ENCODE measurements at regions not wholly inside any gene's neighbourhood (a gene's known extent, or its start where the extent isn't known, plus 50 kb on each side); places are given as distances from the start of the nearest gene placed in this dataset.
"Not testable (repeated sequence)": the region's sequence is repeated elsewhere in the genome, so short reads cannot be mapped to it uniquely, and the experiment has no call there.

DNA sequence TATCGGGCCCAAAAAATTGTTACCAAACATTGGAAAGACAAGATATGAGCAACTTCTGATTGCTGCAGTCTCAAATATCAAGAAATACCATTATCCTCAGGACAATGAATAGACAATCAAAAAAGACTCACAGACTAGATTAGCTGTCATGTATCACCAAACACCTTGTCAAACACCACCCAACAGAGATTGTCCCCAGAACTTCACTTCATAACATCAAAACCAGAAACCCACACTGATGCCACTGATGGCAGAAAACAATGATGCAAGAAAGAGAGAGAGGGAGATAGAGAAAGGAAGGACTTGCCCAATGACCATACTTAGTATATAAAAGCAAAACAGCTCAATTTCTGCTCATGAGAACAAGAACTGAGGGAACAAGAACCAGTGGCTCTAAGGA, 56.0 kb upstream of the PPIAL4F start:
- not testable (repeated sequence) for H3K23ac ChIP-seq (ENCODE audit: low read depth, low read length, poor library complexity); H3K79me1 ChIP-seq (ENCODE audit: low read depth, low read length); H4K8ac ChIP-seq (ENCODE audit: low read depth, low read length); H2BK12ac ChIP-seq (ENCODE audit: low read length); H2BK5ac ChIP-seq (ENCODE audit: low read length); H2AFZ ChIP-seq (ENCODE audit: low read length); H3K4me3 ChIP-seq (ENCODE audit: low read length in 2 of 2); H2AK5ac ChIP-seq (ENCODE audit: low read depth, low read length); DNase-seq (ENCODE audit: low spot score); H3K4me1 ChIP-seq (ENCODE audit: control insufficient read depth in 2 of 2, insufficient read depth in 1 of 2, low read depth in 1 of 2, low read length in 2 of 2); H3K27ac ChIP-seq (replicated peaks; ENCODE audit: low read length); H3K4ac ChIP-seq (ENCODE audit: low read length); H3K18ac ChIP-seq (ENCODE audit: low read length); H3K36me3 ChIP-seq (replicated peaks in 1 of 2; ENCODE audit: control insufficient read depth in 2 of 2, insufficient read depth in 2 of 2, low read length in 2 of 2); H3K27me3 ChIP-seq (ENCODE audit: control insufficient read depth in 3 of 3, insufficient read depth in 3 of 3, low read depth in 1 of 3, low read length in 3 of 3); H2BK15ac ChIP-seq (ENCODE audit: low read length); H3K4me2 ChIP-seq (ENCODE audit: insufficient read depth, low read length, poor library complexity, severe bottlenecking); H3K14ac ChIP-seq (ENCODE audit: low read length); H2BK120ac ChIP-seq (ENCODE audit: low read depth, low read length); H3K9me3 ChIP-seq (replicated peaks in 1 of 2; ENCODE audit: control insufficient read depth in 2 of 2, insufficient read depth in 1 of 2, low read depth in 1 of 2, low read length in 2 of 2); H4K91ac ChIP-seq (ENCODE audit: low read depth, low read length, poor library complexity); H3K9ac ChIP-seq (ENCODE audit: low read depth, low read length, poor library complexity)
- WGBS, 2 donors (ENCODE audit: extremely low coverage in 2 of 2, insufficient read length in 2 of 2, insufficient replicate concordance in 1 of 2) = no CpG with 5 or more reads among the region's 1 CpG

DNA sequence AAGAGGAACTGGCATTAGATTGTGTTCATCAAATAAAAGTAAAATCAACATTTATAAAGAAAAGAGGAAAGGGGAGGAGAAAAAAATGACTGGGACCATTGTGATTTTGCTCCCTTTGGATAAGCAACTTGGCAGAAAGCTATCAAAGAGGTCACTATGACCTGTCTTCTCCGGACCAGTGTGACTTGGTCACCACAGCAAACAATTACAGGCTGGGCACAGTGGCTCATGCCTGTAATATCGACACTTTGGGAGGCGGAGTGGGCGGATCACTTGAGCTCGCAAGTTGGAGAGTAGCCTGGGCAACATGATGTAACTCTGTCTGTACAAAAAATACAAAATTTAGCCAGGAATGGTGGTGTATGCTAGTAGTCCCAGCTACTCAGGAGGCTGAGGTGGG, 55.5 kb upstream of the PPIAL4F start:
- no CpG with 5 or more reads among the region's 5 CpGs for WGBS, 2 donors (ENCODE audit: extremely low coverage in 2 of 2, insufficient read length in 2 of 2, insufficient replicate concordance in 1 of 2)
- H2AFZ ChIP-seq (ENCODE audit: low read length); H2BK5ac ChIP-seq (ENCODE audit: low read length); H2BK120ac ChIP-seq (ENCODE audit: low read depth, low read length); H4K91ac ChIP-seq (ENCODE audit: low read depth, low read length, poor library complexity); H2BK15ac ChIP-seq (ENCODE audit: low read length); H2BK12ac ChIP-seq (ENCODE audit: low read length); H3K9me3 ChIP-seq (replicated peaks in 1 of 2; ENCODE audit: control insufficient read depth in 2 of 2, insufficient read depth in 1 of 2, low read depth in 1 of 2, low read length in 2 of 2); H3K4ac ChIP-seq (ENCODE audit: low read length); H3K27ac ChIP-seq (replicated peaks; ENCODE audit: low read length); H4K8ac ChIP-seq (ENCODE audit: low read depth, low read length); H3K9ac ChIP-seq (ENCODE audit: low read depth, low read length, poor library complexity); H3K27me3 ChIP-seq (ENCODE audit: control insufficient read depth in 3 of 3, insufficient read depth in 3 of 3, low read depth in 1 of 3, low read length in 3 of 3); H3K79me1 ChIP-seq (ENCODE audit: low read depth, low read length); H2AK5ac ChIP-seq (ENCODE audit: low read depth, low read length); H3K18ac ChIP-seq (ENCODE audit: low read length); H3K4me1 ChIP-seq (ENCODE audit: control insufficient read depth in 2 of 2, insufficient read depth in 1 of 2, low read depth in 1 of 2, low read length in 2 of 2); DNase-seq (ENCODE audit: low spot score); H3K4me2 ChIP-seq (ENCODE audit: insufficient read depth, low read length, poor library complexity, severe bottlenecking); H3K36me3 ChIP-seq (replicated peaks in 1 of 2; ENCODE audit: control insufficient read depth in 2 of 2, insufficient read depth in 2 of 2, low read length in 2 of 2); H3K23ac ChIP-seq (ENCODE audit: low read depth, low read length, poor library complexity); H3K14ac ChIP-seq (ENCODE audit: low read length); H3K4me3 ChIP-seq (ENCODE audit: low read length in 2 of 2): not testable (repeated sequence)

DNA sequence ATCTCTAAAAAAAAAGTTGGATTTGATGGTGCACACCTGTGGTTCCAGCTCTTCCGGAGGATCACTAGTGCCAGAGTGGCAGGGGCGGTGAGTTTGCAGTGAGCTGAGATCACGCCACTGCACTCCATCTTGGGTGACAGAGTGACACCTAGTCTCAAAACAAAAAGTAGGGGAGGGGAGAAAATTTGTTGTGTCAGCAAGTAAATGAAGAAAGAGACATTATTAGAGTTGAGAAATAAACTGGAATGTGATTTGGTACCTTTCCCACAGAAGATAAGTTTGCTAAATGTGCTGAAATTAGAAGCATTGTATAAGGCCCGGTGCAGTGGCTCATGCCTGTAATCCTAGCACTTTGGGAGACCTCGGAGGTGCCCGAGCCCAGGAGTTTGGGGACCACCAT, 54.0 kb upstream of the PPIAL4F start:
- not testable (repeated sequence) for H3K14ac ChIP-seq (ENCODE audit: low read length); H2BK120ac ChIP-seq (ENCODE audit: low read depth, low read length); H3K9ac ChIP-seq (ENCODE audit: low read depth, low read length, poor library complexity); H2BK12ac ChIP-seq (ENCODE audit: low read length); DNase-seq (ENCODE audit: low spot score); H3K4me3 ChIP-seq (ENCODE audit: low read length in 2 of 2); H2BK15ac ChIP-seq (ENCODE audit: low read length); H2AFZ ChIP-seq (ENCODE audit: low read length); H3K18ac ChIP-seq (ENCODE audit: low read length); H3K9me3 ChIP-seq (replicated peaks in 1 of 2; ENCODE audit: control insufficient read depth in 2 of 2, insufficient read depth in 1 of 2, low read depth in 1 of 2, low read length in 2 of 2); H4K91ac ChIP-seq (ENCODE audit: low read depth, low read length, poor library complexity); H4K8ac ChIP-seq (ENCODE audit: low read depth, low read length); H3K4me2 ChIP-seq (ENCODE audit: insufficient read depth, low read length, poor library complexity, severe bottlenecking); H3K4ac ChIP-seq (ENCODE audit: low read length); H2AK5ac ChIP-seq (ENCODE audit: low read depth, low read length); H3K23ac ChIP-seq (ENCODE audit: low read depth, low read length, poor library complexity); H3K27me3 ChIP-seq (ENCODE audit: control insufficient read depth in 3 of 3, insufficient read depth in 3 of 3, low read depth in 1 of 3, low read length in 3 of 3); H3K79me1 ChIP-seq (ENCODE audit: low read depth, low read length); H3K27ac ChIP-seq (replicated peaks; ENCODE audit: low read length); H2BK5ac ChIP-seq (ENCODE audit: low read length); H3K4me1 ChIP-seq (ENCODE audit: control insufficient read depth in 2 of 2, insufficient read depth in 1 of 2, low read depth in 1 of 2, low read length in 2 of 2); H3K36me3 ChIP-seq (replicated peaks in 1 of 2; ENCODE audit: control insufficient read depth in 2 of 2, insufficient read depth in 2 of 2, low read length in 2 of 2)
- no CpG with 5 or more reads among the region's 6 CpGs for WGBS, 2 donors (ENCODE audit: extremely low coverage in 2 of 2, insufficient read length in 2 of 2, insufficient replicate concordance in 1 of 2)

DNA sequence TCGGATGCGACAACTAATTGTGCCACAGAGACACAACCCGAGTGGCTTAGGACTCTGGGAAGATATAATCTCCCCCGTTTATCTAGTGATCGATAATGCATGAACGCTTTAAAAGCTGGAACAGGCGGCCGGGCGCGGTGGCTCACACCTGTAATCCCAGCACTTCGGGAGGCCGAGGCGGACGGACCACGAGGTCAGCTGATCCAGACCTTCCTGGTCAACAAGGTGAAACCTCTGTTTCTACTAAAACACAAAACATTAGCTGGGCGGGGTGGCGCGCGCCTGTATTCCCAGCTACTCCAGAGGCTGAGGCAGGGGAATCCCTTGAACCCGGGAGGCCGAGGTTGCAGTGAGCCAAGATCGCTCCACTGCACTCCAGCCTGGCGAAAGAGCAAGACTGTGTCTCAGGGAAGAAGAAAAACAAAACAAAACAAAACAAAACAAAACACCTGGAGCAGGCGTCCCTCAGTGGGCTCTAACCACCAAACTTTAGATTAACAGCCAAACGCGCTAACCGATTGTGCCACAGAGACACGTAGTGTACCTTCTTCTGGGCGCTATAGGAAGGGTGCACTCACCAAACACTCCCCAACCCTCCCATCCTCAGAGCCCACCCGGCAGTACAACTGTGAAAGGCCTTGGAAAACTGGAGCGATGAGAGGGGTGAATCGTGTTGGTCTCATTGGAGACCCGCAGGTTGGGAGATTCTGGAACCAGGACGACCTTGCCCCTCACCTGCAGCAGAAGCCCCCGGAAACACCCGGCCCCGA, 53.3 kb upstream of the PPIAL4F start:
- not testable (repeated sequence) for DNase-seq (ENCODE audit: low spot score); H3K4me1 ChIP-seq (ENCODE audit: control insufficient read depth in 2 of 2, insufficient read depth in 1 of 2, low read depth in 1 of 2, low read length in 2 of 2); H3K27ac ChIP-seq (replicated peaks; ENCODE audit: low read length); H3K36me3 ChIP-seq (replicated peaks in 1 of 2; ENCODE audit: control insufficient read depth in 2 of 2, insufficient read depth in 2 of 2, low read length in 2 of 2); H3K79me1 ChIP-seq (ENCODE audit: low read depth, low read length); H3K4me3 ChIP-seq (ENCODE audit: low read length in 2 of 2); H3K4ac ChIP-seq (ENCODE audit: low read length); H2AK5ac ChIP-seq (ENCODE audit: low read depth, low read length); H3K9ac ChIP-seq (ENCODE audit: low read depth, low read length, poor library complexity); H3K23ac ChIP-seq (ENCODE audit: low read depth, low read length, poor library complexity); H4K91ac ChIP-seq (ENCODE audit: low read depth, low read length, poor library complexity); H2BK12ac ChIP-seq (ENCODE audit: low read length); H2BK5ac ChIP-seq (ENCODE audit: low read length); H4K8ac ChIP-seq (ENCODE audit: low read depth, low read length); H3K14ac ChIP-seq (ENCODE audit: low read length); H2AFZ ChIP-seq (ENCODE audit: low read length); H3K9me3 ChIP-seq (replicated peaks in 1 of 2; ENCODE audit: control insufficient read depth in 2 of 2, insufficient read depth in 1 of 2, low read depth in 1 of 2, low read length in 2 of 2); H3K27me3 ChIP-seq (ENCODE audit: control insufficient read depth in 3 of 3, insufficient read depth in 3 of 3, low read depth in 1 of 3, low read length in 3 of 3); H3K18ac ChIP-seq (ENCODE audit: low read length); H2BK120ac ChIP-seq (ENCODE audit: low read depth, low read length); H3K4me2 ChIP-seq (ENCODE audit: insufficient read depth, low read length, poor library complexity, severe bottlenecking); H2BK15ac ChIP-seq (ENCODE audit: low read length)
- no CpG with 5 or more reads among the region's 37 CpGs for WGBS, 2 donors (ENCODE audit: extremely low coverage in 2 of 2, insufficient read length in 2 of 2, insufficient replicate concordance in 1 of 2)
